AG10803 (cell line): ENCODE measurements at regions not wholly inside any gene's neighbourhood (a gene's known extent, or its start where the extent isn't known, plus 50 kb on each side); places are given as distances from the start of the nearest gene placed in this dataset.

Experiments
- DNase-seq: peaks from one replicate; pipeline ENCODE4 v3.0.0; 2010; ENCODE audit warnings: low read depth
- H3K4me3 ChIP-seq: 2 replicates; pipeline ENCODE4 v1.5.1; 2011; ENCODE audit warnings: mild to moderate bottlenecking, low read length, control low read depth
- CTCF ChIP-seq: conservative IDR thresholded peaks from 2 replicates; pipeline ENCODE4 v1.5.1; 2011; ENCODE audit warnings: mild to moderate bottlenecking, low read length, control low read depth, inconsistent platforms

GRCh38 chr10:129416956-129417765 lies 49.9 kb upstream of the MGMT start:
- TF ChIP-seq CTCF = no peak
- peak; percentile 58 for DNase-seq
- no peak overlapping the region for H3K4me3 ChIP-seq
